B cell (primary cell): ENCODE measurements at regions not wholly inside any gene's neighbourhood (a gene's known extent, or its start where the extent isn't known, plus 50 kb on each side); places are given as distances from the start of the nearest gene placed in this dataset.

ENCODE experiments used
- ATAC-seq: fragments of 200-7000 bp; cut with Tn5 transposase; one replicate; pipeline ENCODE4 v1.10.0; 2021; ENCODE audit warnings: low read depth, mild to moderate bottlenecking, moderate number of reproducible peaks, moderate library complexity
- CTCF ChIA-PET: fragments of 350-600 bp; sonication (Branson Sonifier 250); formaldehyde crosslinking; loops from one replicate; lab custom pipeline; 2021; ENCODE audit warnings: antibody characterized with exemption, inconsistent platforms; lab: Charles Lee
- POLR2A ChIA-PET: fragments of 350-600 bp; sonication (Branson Sonifier 250); formaldehyde crosslinking; loops from one replicate; lab custom pipeline; 2021; ENCODE audit warnings: antibody characterized with exemption; lab: Charles Lee
- DNase-seq: peaks from one replicate; pipeline ENCODE4 v3.0.0; 2013
- H2AFZ ChIP-seq: 2 replicates; pipeline ENCODE4 v1.6.1; 2012; ENCODE audit warnings: mild to moderate bottlenecking, low read depth, low read length; ENCODE audit not compliant: insufficient read depth, poor library complexity, severe bottlenecking
- H3K27ac ChIP-seq, 2 donors: 1 replicate in 1 of 2; 2 replicates in 1 of 2; pipeline ENCODE4 v1.5.1; 2012 to 2013; ENCODE audit warnings: low read length in 2 of 2, mild to moderate bottlenecking in 2 of 2, moderate library complexity in 1 of 2
- H3K27me3 ChIP-seq, 4 experiments: fragments of 200-600 bp in 1 of 4; sonication (generic) in 1 of 4; replicated peaks in 1 of 4; 1 replicate in 2 of 4; 2 replicates in 2 of 4; pipeline versions ENCODE4 v1.6.1 to v1.7.0; 2013 to 2016; ENCODE audit warnings: low read length in 3 of 4, mild to moderate bottlenecking in 2 of 4, mixed read lengths in 1 of 4, moderate library complexity in 1 of 4; ENCODE audit not compliant: insufficient read depth in 4 of 4, control insufficient read depth in 3 of 4; ENCODE audit errors: control extremely low read depth in 1 of 4
- H3K36me3 ChIP-seq, 2 experiments: replicated peaks in 1 of 2; 1 replicate in 1 of 2; 2 replicates in 1 of 2; pipeline versions ENCODE4 v1.6.1 to v1.7.1; 2013; ENCODE audit warnings: low read length in 1 of 2; ENCODE audit not compliant: insufficient read depth in 2 of 2, control insufficient read depth in 1 of 2; ENCODE audit errors: control extremely low read depth in 1 of 2, extremely low read depth in 1 of 2
- H3K4me1 ChIP-seq, 2 donors: fragments of 200-600 bp in 1 of 2; sonication (generic) in 1 of 2; 1 replicate in 1 of 2; 2 replicates in 1 of 2; pipeline versions ENCODE4 v1.5.1 to v1.6.1; 2013 to 2017; ENCODE audit warnings: low read length in 2 of 2; ENCODE audit not compliant: control insufficient read depth in 2 of 2, insufficient read depth in 2 of 2
- H3K4me2 ChIP-seq: replicated peaks from 2 replicates; pipeline ENCODE3; 2012; ENCODE audit warnings: mild to moderate bottlenecking, low read depth, low read length; ENCODE audit not compliant: poor library complexity, severe bottlenecking
- H3K4me3 ChIP-seq, 5 experiments: fragments of 200-600 bp in 1 of 5; sonication (generic) in 1 of 5; 1 replicate in 3 of 5; 2 replicates in 2 of 5; pipeline versions ENCODE4 v1.5.1 to v1.7.0; 2011 to 2016; ENCODE audit warnings: low read length in 4 of 5, mild to moderate bottlenecking in 4 of 5, low read depth in 2 of 5, control low read depth in 1 of 5, moderate library complexity in 1 of 5; ENCODE audit not compliant: insufficient read depth in 1 of 5; ENCODE audit errors: control extremely low read depth in 1 of 5, extremely low read depth in 1 of 5
- H3K79me2 ChIP-seq: fragments of 200-600 bp; sonication (generic); one replicate; pipeline ENCODE4 v1.6.0; 2016; ENCODE audit warnings: low read length; ENCODE audit not compliant: control insufficient read depth, insufficient read depth
- H3K9ac ChIP-seq: fragments of 200-600 bp; sonication (generic); 2 replicates; pipeline ENCODE4 v1.6.1; 2017; ENCODE audit warnings: mild to moderate bottlenecking, low read length, moderate library complexity
- H3K9me3 ChIP-seq, 3 donors: one replicate each; pipeline versions ENCODE4 v1.6.1 to v1.7.1; 2013; ENCODE audit warnings: low read length in 2 of 3; ENCODE audit not compliant: control insufficient read depth in 2 of 3, insufficient read depth in 1 of 3; ENCODE audit errors: control extremely low read depth in 1 of 3
- H4K20me1 ChIP-seq: 2 replicates; pipeline ENCODE4 v1.6.0; 2012; ENCODE audit warnings: mild to moderate bottlenecking, low read length; ENCODE audit not compliant: insufficient read depth, control insufficient read depth, poor library complexity, severe bottlenecking
- H3K27ac Mint-ChIP-seq: one replicate; pipeline ENCODE4 v1.8.0; 2021; ENCODE audit warnings: mixed read lengths
- H3K27me3 Mint-ChIP-seq: one replicate; pipeline ENCODE4 v1.8.0; 2021; ENCODE audit warnings: mixed read lengths
- H3K4me1 Mint-ChIP-seq: one replicate; pipeline ENCODE4 v1.8.0; 2021; ENCODE audit warnings: mixed read lengths
- H3K4me3 Mint-ChIP-seq: one replicate; pipeline ENCODE4 v1.8.0; 2021; ENCODE audit warnings: mixed read lengths
- H3K9me3 Mint-ChIP-seq: one replicate; pipeline ENCODE4 v1.8.0; 2022; ENCODE audit warnings: mixed read lengths; ENCODE audit not compliant: insufficient read depth
- CTCF ChIP-seq: fragments of 200-600 bp; IDR thresholded peaks from one replicate; pipeline ENCODE4 v1.8.0; 2022; ENCODE audit warnings: antibody characterized with exemption, mild to moderate bottlenecking
- EZH2 ChIP-seq: IDR thresholded peaks from 2 replicates; pipeline ENCODE4 v1.6.1; 2012; ENCODE audit warnings: borderline replicate concordance, low read depth, mild to moderate bottlenecking, moderate library complexity, low read length; ENCODE audit not compliant: insufficient read depth, poor library complexity, severe bottlenecking
- WGBS: methylation state at CpG from one replicate; pipeline ENCODE4 v1.1.5; 2013; ENCODE audit warnings: missing lambda C conversion rate; ENCODE audit not compliant: insufficient coverage; 5-methylcytosine and 5-hydroxymethylcytosine counted together
- intact Hi-C: fragments of 100-400 bp; cut with micrococcal nuclease; formaldehyde crosslinking; loops from one replicate; pipeline ENCODE4 v1.10.0; 2022

GRCh38 chr20:17029698-17030097 lies 197.1 kb upstream of the PCSK2 start:
- H3K27me3 ChIP-seq, result no peaks in the 10 kb centered on the region
- Mint-ChIP-seq H3K4me1 (no peaks in the 10 kb centered on the region), H3K27ac (no peak overlapping the region), H3K9me3 (peaks cover 5% of the 10 kb centered on the region), H3K27me3 (peaks cover 4% of the 10 kb centered on the region), H3K4me3 (no peak overlapping the region)
- H3K4me2 ChIP-seq, result no peak overlapping the region
- no peak overlapping the region for H3K9ac ChIP-seq
- intact Hi-C loops, result no loop called here
- ChIA-PET POLR2A (no interaction called here), CTCF (no interaction called here)
- TF ChIP-seq EZH2 (no peak), CTCF (no peak)
- no peak overlapping the region for H2AFZ ChIP-seq
- H3K27ac ChIP-seq, result no peak overlapping the region
- H3K4me3 ChIP-seq, result no peak overlapping the region
- peaks cover 0 to 8% (median 0%) of the 10 kb centered on the region in 3 donors for H3K9me3 ChIP-seq
- DNase-seq, result no peak
- 83% methylated on average over 2 of the region's 4 CpGs for WGBS
- H3K36me3 ChIP-seq, result no peaks in the 10 kb centered on the region
- no peaks in the 10 kb centered on the region for H4K20me1 ChIP-seq
- no peaks in the 10 kb centered on the region for H3K79me2 ChIP-seq
- ATAC-seq, result no peak
- H3K4me1 ChIP-seq, result no peaks in the 10 kb centered on the region

- Mint-ChIP-seq H3K4me1 (no peaks in the 10 kb centered on the region), H3K27me3 (peaks cover 3% of the 10 kb centered on the region), H3K27ac (no peak overlapping the region), H3K4me3 (no peak overlapping the region), H3K9me3 (peaks cover 3% of the 10 kb centered on the region)
- CTCF ChIA-PET, result no interaction called here
- TF ChIP-seq EZH2, result no peak
- no peak for TF ChIP-seq CTCF
- Histone ChIP-seq H3K9me3 (peaks cover 0 to 2% (median 0%) of the 10 kb centered on the region in 3 donors), H3K4me2 (no peak overlapping the region), H3K36me3 (no peaks in the 10 kb centered on the region), H4K20me1 (no peaks in the 10 kb centered on the region), H3K4me1 (no peaks in the 10 kb centered on the region), H3K9ac (no peak overlapping the region), H2AFZ (no peak overlapping the region), H3K27ac (no peak overlapping the region), H3K79me2 (no peaks in the 10 kb centered on the region), H3K4me3 (no peak overlapping the region), H3K27me3 (no peaks in the 10 kb centered on the region)
- POLR2A ChIA-PET, result no interaction called here
- ATAC-seq, result no peak
- DNase-seq, result no peak
- no CpG with 5 or more reads among the region's 1 CpG for WGBS
- intact Hi-C loops, result no loop called here
Measured at GRCh38 chr20:17036541-17036940, 190.3 kb upstream of the PCSK2 start.
